ENCODE measurements at regions not wholly inside any gene's neighbourhood (a gene's known extent, or its start where the extent isn't known, plus 50 kb on each side); places are given as distances from the start of the nearest gene placed in this dataset.

DNA sequence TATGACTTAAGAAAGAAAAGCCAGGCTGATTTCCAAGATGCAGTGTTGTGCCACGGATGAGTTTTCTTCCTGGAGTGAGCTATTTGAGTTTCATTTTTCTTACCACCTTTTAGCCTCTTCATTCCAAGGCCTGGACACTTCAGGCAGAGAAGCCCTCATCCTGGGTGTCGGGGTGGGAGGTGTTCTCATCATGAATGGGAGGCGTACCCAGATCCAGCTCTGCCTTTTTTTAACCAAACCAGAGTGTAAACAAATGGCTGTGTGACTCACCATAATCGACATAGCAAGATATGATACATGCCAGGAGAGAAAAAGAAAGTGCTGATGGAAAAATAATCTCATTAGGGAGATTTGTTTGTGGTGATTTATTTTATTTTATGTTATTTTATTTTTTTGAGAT is 79.9 kb downstream of the ARF6 start:
- H3K9me3 ChIP-seq (ENCODE audit: control insufficient read depth in 1 of 2, insufficient read depth in 1 of 2, low read depth in 1 of 2, low read length in 2 of 2) = no peaks in the 10 kb centered on the region
- intact Hi-C loops (cut with micrococcal nuclease) = loop anchor here (5.0 kb wide), 1 partner anchor 66 kb away; no protein-coding TSS in a partner anchor
- peak overlapping the region; percentile 68 for H3K4me2 ChIP-seq (ENCODE audit: low read length)
- peak overlapping the region; percentile 96 for H3K27ac ChIP-seq (ENCODE audit: low read depth, low read length)
- no peak overlapping the region for H2AFZ ChIP-seq (ENCODE audit: low read depth, low read length, poor library complexity, severe bottlenecking)
- no peaks in the 10 kb centered on the region for H3K36me3 ChIP-seq (ENCODE audit: control insufficient read depth in 1 of 2, insufficient read depth in 2 of 2, low read length in 2 of 2)
- H3K9me2 ChIP-seq (ENCODE audit: insufficient read depth) = no peaks in the 10 kb centered on the region
- peak; percentile 71 for DNase-seq (ENCODE audit: low read depth, low spot score)
- peak; percentile 68 for ATAC-seq
- H3K9ac ChIP-seq (ENCODE audit: low read length) = peak overlapping the region; percentile 42
- ChIA-PET RAD21 (ENCODE audit: low non-redundant PET in 1 of 2, low total read pairs in 2 of 2, uncharacterized antibody in 2 of 2, unreplicated experiment in 2 of 2) (interaction anchor here (1.0 kb wide), 2 partner anchors 71 to 107 kb away, joined by 3 read pairs; no protein-coding TSS in a partner anchor), CTCF (interaction anchor here (0.6 to 1.5 kb wide), 2 partner anchors 109 to 132 kb away, joined by 3 read pairs; no protein-coding TSS in a partner anchor), POLR2A (interaction anchor here (0.6 to 2.2 kb wide), 7 partner anchors 9 to 110 kb away, joined by 3 to 7 read pairs (median 3); no protein-coding TSS in a partner anchor)
- H3K4me1 ChIP-seq (ENCODE audit: control insufficient read depth in 1 of 2, insufficient read depth in 2 of 2, low read length in 2 of 2) = peaks cover 57 to 79% of the 10 kb centered on the region in 2 experiments
- H4K20me1 ChIP-seq (ENCODE audit: insufficient read depth) = no peaks in the 10 kb centered on the region
- no TSS peak for BruUV-seq (replicated peaks)
- H3K4me3 ChIP-seq (replicated peaks in 1 of 2; ENCODE audit: low read depth in 1 of 2, low read length in 2 of 2) = peak overlapping the region in 1 of 2 experiments; percentile 31; a peak in 2 of 4 replicates
- no peaks in the 10 kb centered on the region for H3K79me2 ChIP-seq (ENCODE audit: insufficient read depth, low read length)
- no peaks in the 10 kb centered on the region for H3K27me3 ChIP-seq (ENCODE audit: insufficient read depth, low read length)
- TF ChIP-seq ZFX (IDR thresholded peaks at IDR 0.05) (no peak), ZBTB33 (IDR thresholded peaks at IDR 0.05; ENCODE audit: extremely low read depth, insufficient replicate concordance, low read length) (no peak), FOSL1 (IDR thresholded peaks at IDR 0.05; ENCODE audit: low read depth) (peak; percentile 72), CEBPB (IDR thresholded peaks at IDR 0.05; ENCODE audit: low read depth) (no peak), POLR2AphosphoS5 (IDR thresholded peaks at IDR 0.05; ENCODE audit: low read depth, low read length) (peak; percentile 41; the same call in 1 of the 2 replicates), POLR2A (IDR thresholded peaks at IDR 0.05; ENCODE audit: borderline replicate concordance, extremely low read depth, insufficient read depth, insufficient read length) (no peak), CBX3 (IDR thresholded peaks at IDR 0.05; ENCODE audit: low read depth) (peak; percentile 42; the same call in 1 of the 2 replicates), YY1 (IDR thresholded peaks at IDR 0.05; ENCODE audit: extremely low read depth, insufficient replicate concordance, low read depth, low read length) (peak; percentile 46), ATF3 (IDR thresholded peaks at IDR 0.05) (no peak), MAX (IDR thresholded peaks at IDR 0.05) (no peak), ELF1 (IDR thresholded peaks at IDR 0.05; ENCODE audit: borderline replicate concordance, low read depth) (no peak), RAD21 (IDR thresholded peaks at IDR 0.05; ENCODE audit: low read depth) (peak; percentile 26; the same call in 1 of the 2 replicates), EZH2 (IDR thresholded peaks at IDR 0.05) (no peak), JUND (IDR thresholded peaks at IDR 0.05) (peak; percentile 70), SP1 (IDR thresholded peaks at IDR 0.05; ENCODE audit: low read depth) (peak; percentile 64), SRF (IDR thresholded peaks at IDR 0.05; ENCODE audit: low read depth) (no peak), ZNF274 (IDR thresholded peaks at IDR 0.05; ENCODE audit: low read depth, low read length) (no peak), EGR1 (IDR thresholded peaks at IDR 0.05; ENCODE audit: low read depth) (0 out of 2 replicates have a peak, but pooled peaks have one; percentile 12), EZH2phosphoT487 (IDR thresholded peaks at IDR 0.05; ENCODE audit: borderline replicate concordance) (no peak)
- TF ChIP-seq, protein P1, sequence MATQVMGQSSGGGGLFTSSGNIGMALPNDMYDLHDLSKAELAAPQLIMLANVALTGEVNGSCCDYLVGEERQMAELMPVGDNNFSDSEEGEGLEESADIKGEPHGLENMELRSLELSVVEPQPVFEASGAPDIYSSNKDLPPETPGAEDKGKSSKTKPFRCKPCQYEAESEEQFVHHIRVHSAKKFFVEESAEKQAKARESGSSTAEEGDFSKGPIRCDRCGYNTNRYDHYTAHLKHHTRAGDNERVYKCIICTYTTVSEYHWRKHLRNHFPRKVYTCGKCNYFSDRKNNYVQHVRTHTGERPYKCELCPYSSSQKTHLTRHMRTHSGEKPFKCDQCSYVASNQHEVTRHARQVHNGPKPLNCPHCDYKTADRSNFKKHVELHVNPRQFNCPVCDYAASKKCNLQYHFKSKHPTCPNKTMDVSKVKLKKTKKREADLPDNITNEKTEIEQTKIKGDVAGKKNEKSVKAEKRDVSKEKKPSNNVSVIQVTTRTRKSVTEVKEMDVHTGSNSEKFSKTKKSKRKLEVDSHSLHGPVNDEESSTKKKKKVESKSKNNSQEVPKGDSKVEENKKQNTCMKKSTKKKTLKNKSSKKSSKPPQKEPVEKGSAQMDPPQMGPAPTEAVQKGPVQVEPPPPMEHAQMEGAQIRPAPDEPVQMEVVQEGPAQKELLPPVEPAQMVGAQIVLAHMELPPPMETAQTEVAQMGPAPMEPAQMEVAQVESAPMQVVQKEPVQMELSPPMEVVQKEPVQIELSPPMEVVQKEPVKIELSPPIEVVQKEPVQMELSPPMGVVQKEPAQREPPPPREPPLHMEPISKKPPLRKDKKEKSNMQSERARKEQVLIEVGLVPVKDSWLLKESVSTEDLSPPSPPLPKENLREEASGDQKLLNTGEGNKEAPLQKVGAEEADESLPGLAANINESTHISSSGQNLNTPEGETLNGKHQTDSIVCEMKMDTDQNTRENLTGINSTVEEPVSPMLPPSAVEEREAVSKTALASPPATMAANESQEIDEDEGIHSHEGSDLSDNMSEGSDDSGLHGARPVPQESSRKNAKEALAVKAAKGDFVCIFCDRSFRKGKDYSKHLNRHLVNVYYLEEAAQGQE (IDR thresholded peaks at IDR 0.05; ENCODE audit: low read depth) = no peak
- TF ChIP-seq, protein P2, sequence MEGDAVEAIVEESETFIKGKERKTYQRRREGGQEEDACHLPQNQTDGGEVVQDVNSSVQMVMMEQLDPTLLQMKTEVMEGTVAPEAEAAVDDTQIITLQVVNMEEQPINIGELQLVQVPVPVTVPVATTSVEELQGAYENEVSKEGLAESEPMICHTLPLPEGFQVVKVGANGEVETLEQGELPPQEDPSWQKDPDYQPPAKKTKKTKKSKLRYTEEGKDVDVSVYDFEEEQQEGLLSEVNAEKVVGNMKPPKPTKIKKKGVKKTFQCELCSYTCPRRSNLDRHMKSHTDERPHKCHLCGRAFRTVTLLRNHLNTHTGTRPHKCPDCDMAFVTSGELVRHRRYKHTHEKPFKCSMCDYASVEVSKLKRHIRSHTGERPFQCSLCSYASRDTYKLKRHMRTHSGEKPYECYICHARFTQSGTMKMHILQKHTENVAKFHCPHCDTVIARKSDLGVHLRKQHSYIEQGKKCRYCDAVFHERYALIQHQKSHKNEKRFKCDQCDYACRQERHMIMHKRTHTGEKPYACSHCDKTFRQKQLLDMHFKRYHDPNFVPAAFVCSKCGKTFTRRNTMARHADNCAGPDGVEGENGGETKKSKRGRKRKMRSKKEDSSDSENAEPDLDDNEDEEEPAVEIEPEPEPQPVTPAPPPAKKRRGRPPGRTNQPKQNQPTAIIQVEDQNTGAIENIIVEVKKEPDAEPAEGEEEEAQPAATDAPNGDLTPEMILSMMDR (IDR thresholded peaks at IDR 0.05 in 2 of 3, conservative IDR thresholded peaks at IDR 0.05 in 1 of 3; ENCODE audit: borderline replicate concordance in 1 of 3, insufficient read depth in 1 of 3, low read depth in 2 of 3, low read length in 2 of 3) = no peak
